ENCODE measurements at regions not wholly inside any gene's neighbourhood (a gene's known extent, or its start where the extent isn't known, plus 50 kb on each side); places are given as distances from the start of the nearest gene placed in this dataset.

GRCh38 chr9:108374626-108375025 lies 481.2 kb downstream of the ACTL7B start:
- ChIA-PET CTCF (ENCODE audit: low intra/inter-chr PET ratio, low total read pairs) (no interaction called here), POLR2A (no interaction called here)
- in situ Hi-C loops (cut with HindIII; ENCODE audit: extremely low pct_ligation_motif_present, low pct_unique_long_range_greater_than_20kb), result no loop called here
- intact Hi-C loops (cut with micrococcal nuclease; ENCODE audit: unreplicated experiment), result no loop called here
- Histone ChIP-seq H3K27me3 (ENCODE audit: control insufficient read depth in 1 of 2, insufficient read depth in 2 of 2, low read length in 2 of 2) (no peaks in the 10 kb centered on the region), H3K9ac (ENCODE audit: insufficient read depth, low read depth, low read length) (no peak overlapping the region), H3K27ac (ENCODE audit: extremely low read length, insufficient read depth, low read length) (no peak overlapping the region), H3K79me2 (ENCODE audit: insufficient read depth, low read length) (no peaks in the 10 kb centered on the region), H3K4me3 (replicated peaks in 1 of 3; ENCODE audit: insufficient read depth in 1 of 3, low read depth in 2 of 3, low read length in 3 of 3) (no peak overlapping the region), H3K4me1 (ENCODE audit: insufficient read depth, low read length) (no peaks in the 10 kb centered on the region), H3K9me3 (ENCODE audit: low read length) (no peaks in the 10 kb centered on the region), H4K20me1 (ENCODE audit: insufficient read depth, low read length) (no peaks in the 10 kb centered on the region), H2AFZ (ENCODE audit: low read length) (no peak overlapping the region), H3K4me2 (ENCODE audit: low read depth, low read length) (no peak overlapping the region), H3K36me3 (replicated peaks in 1 of 2; ENCODE audit: control insufficient read depth in 1 of 2, insufficient read depth in 2 of 2, low read length in 2 of 2) (no peaks in the 10 kb centered on the region)
- FAIRE-seq (no peak), DNase-seq (ENCODE audit: low spot score) (no peak), ATAC-seq (no peak)
- no peak for TF ChIP-seq YEATS4 (CRISPR knock-in tag; IDR thresholded peaks at IDR 0.05; ENCODE audit: borderline replicate concordance)
- TF ChIP-seq KDM4B (CRISPR knock-in tag; IDR thresholded peaks at IDR 0.05), result no peak
- no peak for TF ChIP-seq FOSL1 (CRISPR knock-in tag; IDR thresholded peaks at IDR 0.05; ENCODE audit: borderline replicate concordance)
- TF ChIP-seq ZNF761 (CRISPR knock-in tag; conservative IDR thresholded peaks at IDR 0.05), result no peak
- no peak for TF ChIP-seq ZNF543 (CRISPR knock-in tag; IDR thresholded peaks at IDR 0.05)
- no peak for TF ChIP-seq DNMT3B (CRISPR knock-in tag; conservative IDR thresholded peaks at IDR 0.05)
- TF ChIP-seq KDM5A (IDR thresholded peaks at IDR 0.05; ENCODE audit: borderline replicate concordance, low read length), result no peak
- no peak for TF ChIP-seq KAT2B (IDR thresholded peaks at IDR 0.05; ENCODE audit: borderline replicate concordance, low read depth, low read length)
- no peak for TF ChIP-seq CENPX (CRISPR knock-in tag; IDR thresholded peaks at IDR 0.05)
- TF ChIP-seq ZNF616 (CRISPR knock-in tag; IDR thresholded peaks at IDR 0.05; ENCODE audit: low read depth), result no peak
- TF ChIP-seq PAF1 (CRISPR knock-in tag; IDR thresholded peaks at IDR 0.05), result no peak
- no peak for TF ChIP-seq PBX2 (CRISPR knock-in tag; IDR thresholded peaks at IDR 0.05)
- no peak for TF ChIP-seq NFAT5 (CRISPR knock-in tag; IDR thresholded peaks at IDR 0.05)
- no peak for TF ChIP-seq ZNF256 (CRISPR knock-in tag; conservative IDR thresholded peaks at IDR 0.05)
- TF ChIP-seq SAFB2 (CRISPR knock-in tag; IDR thresholded peaks at IDR 0.05; ENCODE audit: borderline replicate concordance, low read depth), result no peak
- TF ChIP-seq NFKB2 (CRISPR knock-in tag; IDR thresholded peaks at IDR 0.05; ENCODE audit: borderline replicate concordance), result no peak
- no peak for TF ChIP-seq ZNF766 (CRISPR knock-in tag; IDR thresholded peaks at IDR 0.05; ENCODE audit: borderline replicate concordance)
- no peak for TF ChIP-seq ZNF746 (CRISPR knock-in tag; IDR thresholded peaks at IDR 0.05)
- BruUV-seq (replicated peaks), result no TSS peak

Data from HepG2 (cell line).